RWPE1 (cell line): ENCODE measurements at regions not wholly inside any gene's neighbourhood (a gene's known extent, or its start where the extent isn't known, plus 50 kb on each side); places are given as distances from the start of the nearest gene placed in this dataset.

Source experiments
- CTCF ChIA-PET: fragments of 350-600 bp; sonication (Branson Sonifier 250); formaldehyde crosslinking; extraction: SDS; loops from one replicate; lab custom pipeline; 2021; lab: Yijun Ruan, JAX
- POLR2A ChIA-PET: fragments of 400-600 bp; formaldehyde crosslinking; extraction: SDS; loops from one replicate; lab custom pipeline; 2020; ENCODE audit warnings: antibody characterized with exemption; ENCODE audit not compliant: low non-redundant PET; lab: Yijun Ruan, JAX
- DNase-seq: peaks from one replicate; pipeline ENCODE4 v3.0.0; 2012; ENCODE audit warnings: low spot score
- H3K27ac ChIP-seq: fragments of 450-650 bp; 2 replicates; pipeline ENCODE4 v1.5.1; 2017
- CTCF ChIP-seq: fragments of 450-650 bp; conservative IDR thresholded peaks from 2 replicates; pipeline ENCODE4 v1.5.1; 2017; ENCODE audit warnings: low read depth, mild to moderate bottlenecking

DNA sequence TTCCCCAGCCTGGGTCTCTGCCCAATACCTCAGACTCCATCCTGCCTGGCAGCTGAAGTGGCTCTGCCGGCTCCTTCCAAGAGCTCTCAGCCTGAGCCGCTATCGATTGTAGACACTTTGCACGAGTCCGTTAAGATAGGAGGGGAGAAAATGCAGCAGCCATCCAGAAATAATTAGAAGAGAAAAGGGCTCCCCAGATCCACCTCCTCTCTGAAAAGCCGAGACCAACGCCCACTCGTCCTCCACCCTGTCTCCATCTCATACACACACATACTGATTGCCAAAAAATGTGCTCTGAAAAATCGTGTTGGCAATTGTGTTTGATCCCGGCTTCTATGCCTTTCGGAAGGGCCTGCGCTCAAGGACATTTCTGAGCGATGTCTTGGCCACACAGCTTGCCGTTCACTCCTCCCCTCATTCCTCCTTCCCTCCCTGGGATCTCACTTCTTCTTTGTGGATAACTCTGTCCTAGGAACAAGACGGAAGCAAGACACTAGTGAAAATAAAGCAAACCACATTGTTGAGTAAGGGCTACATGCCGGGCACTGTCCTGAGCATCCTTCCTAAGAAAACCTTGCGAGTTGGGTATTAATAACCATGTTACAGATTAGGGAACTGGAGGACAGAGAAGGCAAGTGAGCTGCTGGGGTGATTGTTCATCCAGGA, 372.8 kb upstream of the MYT1L start:
- H3K27ac ChIP-seq, result no peak overlapping the region
- CTCF ChIA-PET, result no interaction called here
- POLR2A ChIA-PET, result no interaction called here
- no peak for TF ChIP-seq CTCF
- DNase-seq, result no peak

DNA sequence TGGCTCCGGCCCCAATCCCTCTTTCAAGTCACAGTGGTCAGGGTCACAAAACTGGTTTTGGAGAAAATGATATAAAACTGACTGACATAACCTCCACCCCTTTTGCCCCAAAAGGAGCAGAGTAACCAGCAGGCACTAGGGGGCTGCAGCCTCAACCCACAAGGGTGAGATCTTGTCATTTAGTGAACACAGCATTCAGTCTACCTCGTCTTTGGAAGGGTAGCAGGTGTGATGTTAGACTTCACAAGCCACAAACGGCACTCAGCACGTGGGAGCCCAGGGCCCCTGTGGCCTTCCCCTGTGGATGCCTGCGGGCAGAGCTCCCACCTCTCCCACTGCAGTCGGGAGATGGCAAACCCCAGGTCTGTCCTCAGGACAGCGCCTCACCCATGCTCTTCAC, 372.1 kb upstream of the MYT1L start:
- CTCF ChIA-PET, result no interaction called here
- H3K27ac ChIP-seq, result no peak overlapping the region
- POLR2A ChIA-PET, result no interaction called here
- DNase-seq, result no peak
- TF ChIP-seq CTCF, result no peak

- no peak overlapping the region for H3K27ac ChIP-seq
- TF ChIP-seq CTCF, result no peak
- no peak for DNase-seq
- POLR2A ChIA-PET, result no interaction called here
- CTCF ChIA-PET, result no interaction called here
Measured at GRCh38 chr2:2702385-2702784, 371.3 kb upstream of the MYT1L start.

- no peak for TF ChIP-seq CTCF
- no peak for DNase-seq
- CTCF ChIA-PET, result no interaction called here
- no peak overlapping the region for H3K27ac ChIP-seq
- POLR2A ChIA-PET, result no interaction called here
Measured at GRCh38 chr2:2701813-2702212, 370.7 kb upstream of the MYT1L start.

DNA sequence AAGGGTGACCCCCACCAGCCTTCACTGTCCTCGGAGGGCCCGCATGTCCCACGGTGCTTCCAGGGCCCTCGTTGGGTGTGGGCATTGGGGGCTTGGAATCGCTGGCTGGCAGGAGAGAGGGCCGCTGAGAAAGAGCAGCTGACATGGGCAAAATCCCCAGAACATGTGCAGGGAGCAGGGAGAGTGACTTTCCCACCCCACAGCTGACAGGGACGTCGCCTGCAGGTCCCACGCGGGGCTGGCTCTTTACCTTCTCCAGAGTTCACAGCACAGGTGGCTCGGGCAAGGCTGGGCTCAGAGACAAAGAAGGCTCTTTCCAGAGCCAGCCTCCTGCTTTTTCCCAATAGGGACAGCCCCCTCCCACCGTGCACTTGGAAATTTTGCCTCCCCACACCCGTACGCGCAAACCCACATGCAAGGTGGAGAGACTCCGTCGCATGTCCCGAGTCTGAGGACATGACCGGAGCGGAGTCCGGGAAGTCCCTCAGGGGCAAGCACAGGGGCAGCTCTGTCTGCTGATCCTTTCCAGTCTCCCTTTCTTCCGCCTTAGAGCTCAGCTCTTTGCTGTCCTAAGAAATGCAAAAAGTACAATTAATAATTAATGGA, 370.2 kb upstream of the MYT1L start:
- CTCF ChIA-PET, result no interaction called here
- POLR2A ChIA-PET, result no interaction called here
- no peak overlapping the region for H3K27ac ChIP-seq
- no peak for DNase-seq
- TF ChIP-seq CTCF, result no peak

DNA sequence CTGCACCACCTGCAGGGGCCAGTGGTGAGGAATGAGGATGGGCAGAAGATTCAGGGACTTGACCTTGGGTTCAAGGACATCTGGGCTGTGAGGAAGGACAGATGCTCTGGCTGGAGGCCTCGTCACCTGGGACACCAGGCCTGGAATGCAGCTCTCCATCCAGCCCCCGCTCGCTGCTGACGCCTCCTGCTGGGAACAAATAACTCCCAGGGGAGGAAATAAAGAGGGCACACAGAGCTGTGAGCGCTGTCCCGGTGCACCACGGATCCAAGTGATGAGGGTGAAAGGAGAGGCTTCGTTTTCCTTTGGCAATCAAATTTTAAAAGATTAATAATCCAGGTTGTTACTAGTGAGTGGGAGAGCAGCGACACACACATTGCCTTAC, 368.0 kb upstream of the MYT1L start:
- H3K27ac ChIP-seq, result no peak overlapping the region
- POLR2A ChIA-PET, result interaction anchor here (0.6 kb wide), 1 partner anchor 62 kb away, joined by 3 read pairs; no protein-coding TSS in a partner anchor
- no peak for DNase-seq
- CTCF ChIA-PET, result interaction anchor here (0.9 to 1.2 kb wide), 3 partner anchors 11 to 59 kb away, joined by 3 to 4 read pairs (median 3); no protein-coding TSS in a partner anchor
- no peak for TF ChIP-seq CTCF
